ENCODE measurements at regions not wholly inside any gene's neighbourhood (a gene's known extent, or its start where the extent isn't known, plus 50 kb on each side); places are given as distances from the start of the nearest gene placed in this dataset.

- DNase-seq = no peak
Measured at GRCh38 chr6:18976091-18976490, 588.9 kb downstream of the RNF144B start.

- DNase-seq = peak in 1 of 2 experiments; percentile 19
Measured at GRCh38 chr6:18976966-18977365, 589.8 kb downstream of the RNF144B start.

DNA sequence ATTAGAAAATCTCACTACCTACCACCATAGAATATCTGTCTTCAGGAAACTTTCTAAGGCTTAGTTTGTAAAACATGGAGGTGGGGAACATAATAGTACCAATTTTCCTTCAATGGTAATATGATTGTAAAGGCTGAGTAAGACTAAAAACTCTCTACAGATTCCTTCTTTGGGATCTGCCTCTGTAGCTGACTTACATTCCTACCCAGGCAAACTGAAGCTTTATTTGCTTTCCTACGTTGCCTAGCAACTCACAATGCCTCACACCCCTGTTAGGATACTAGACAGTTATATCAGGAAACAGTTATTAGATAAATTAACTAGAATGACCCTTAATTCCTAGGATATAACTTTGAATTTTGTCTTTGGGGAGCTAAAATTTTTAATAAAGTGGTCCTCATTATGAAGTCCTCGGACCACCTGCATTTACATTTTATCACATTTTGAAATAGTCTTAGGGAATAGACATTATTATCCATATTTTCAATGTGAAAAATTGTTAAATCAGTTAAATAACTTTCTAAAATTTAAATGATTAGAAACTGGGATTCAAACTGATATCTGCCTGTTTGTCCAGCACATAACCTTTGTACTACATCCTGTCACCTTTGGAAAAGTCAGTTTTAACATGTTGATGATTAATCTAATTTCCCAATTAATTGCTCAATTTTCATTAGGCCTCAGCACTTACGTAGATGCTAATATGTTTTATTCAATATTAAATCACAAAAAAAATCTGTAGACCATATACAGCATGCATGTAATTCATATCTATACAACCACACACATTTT, 591.4 kb downstream of the RNF144B start:
- peak in 1 of 2 experiments; percentile 29 for DNase-seq

GRCh38 chr6:18985061-18985460, 597.9 kb downstream of the RNF144B start:
- no peak for DNase-seq

- no peak for DNase-seq
Measured at GRCh38 chr6:18985996-18986395, 598.8 kb downstream of the RNF144B start.

DNA sequence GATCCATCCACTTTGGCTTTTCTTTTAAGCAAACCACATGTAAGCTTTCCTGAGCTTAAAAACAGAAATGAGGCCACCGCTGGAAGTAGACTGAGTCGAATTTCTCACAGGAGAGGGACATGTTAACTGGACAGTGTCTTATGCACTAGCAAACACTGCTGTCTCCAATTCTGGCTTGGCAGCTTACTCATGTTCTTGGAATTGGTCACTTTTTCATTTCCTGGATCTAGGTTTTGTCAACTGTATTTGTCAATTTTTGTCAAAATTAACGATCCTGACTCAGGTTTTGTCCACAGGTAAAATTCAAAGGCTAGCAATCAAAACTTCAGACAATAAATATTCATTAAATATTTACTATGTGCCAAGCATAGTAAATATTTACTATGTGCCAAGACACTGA, 601.5 kb downstream of the RNF144B start:
- no peak for DNase-seq

GRCh38 chr6:18990059-18990978, 603.2 kb downstream of the RNF144B start:
- no peak for DNase-seq

GRCh38 chr6:18997375-18997826, 610.3 kb downstream of the RNF144B start:
- no peak for DNase-seq

GRCh38 chr6:19002976-19003560, 615.9 kb downstream of the RNF144B start:
- no peak for DNase-seq

- DNase-seq = no peak
Measured at GRCh38 chr6:19004176-19004575, 617.0 kb downstream of the RNF144B start.

DNA sequence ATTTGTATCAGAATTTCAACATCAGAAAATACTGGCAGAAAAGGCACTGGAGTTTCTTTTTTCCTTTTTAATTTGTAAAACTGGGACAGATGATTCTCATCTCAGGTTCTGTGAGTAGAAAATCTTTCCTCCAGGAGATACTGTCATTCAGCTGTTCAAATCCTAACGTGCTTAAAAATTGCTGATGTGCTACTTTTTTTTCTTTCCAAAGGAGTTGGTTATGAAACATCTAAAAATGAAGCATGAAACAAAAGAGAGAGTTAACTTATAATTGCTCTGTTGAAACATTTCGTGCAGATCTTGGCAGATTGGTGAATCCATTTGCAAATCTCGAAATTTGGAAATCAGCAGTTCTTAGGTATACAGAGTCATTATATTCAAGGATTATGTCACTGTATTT, 622.6 kb downstream of the RNF144B start:
- no peak for DNase-seq

DNA sequence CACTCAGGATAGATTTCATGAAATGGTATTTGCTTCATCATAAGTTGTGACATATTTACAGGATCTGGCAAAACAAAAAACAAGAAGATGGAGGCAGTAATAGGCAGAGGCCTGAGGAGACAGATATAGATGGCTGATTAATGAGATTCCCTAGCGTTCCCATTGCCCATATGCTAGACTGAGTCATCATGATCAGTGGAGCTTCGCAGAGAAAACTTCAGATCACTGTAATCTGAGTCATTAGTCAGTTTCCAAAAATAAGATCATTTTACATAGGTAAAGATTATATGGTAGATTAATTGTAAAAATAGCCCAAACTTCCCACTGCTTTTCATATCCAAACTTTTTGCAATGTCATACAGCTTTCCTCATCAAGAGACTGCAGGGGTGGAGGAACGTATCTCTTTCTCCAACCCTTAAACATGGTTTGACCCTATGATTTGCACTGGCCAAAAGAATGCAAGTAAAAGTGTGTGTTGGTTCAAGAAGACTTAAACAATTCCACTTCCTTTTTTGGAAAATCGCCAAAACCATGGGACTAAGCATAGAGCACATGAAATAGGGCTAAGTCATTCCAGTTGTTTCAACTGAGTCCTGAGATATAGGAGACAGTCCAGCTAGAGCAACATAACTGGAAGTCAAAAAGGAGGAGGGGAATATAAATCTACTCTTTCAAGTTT, 626.0 kb downstream of the RNF144B start:
- DNase-seq = no peak

DNA sequence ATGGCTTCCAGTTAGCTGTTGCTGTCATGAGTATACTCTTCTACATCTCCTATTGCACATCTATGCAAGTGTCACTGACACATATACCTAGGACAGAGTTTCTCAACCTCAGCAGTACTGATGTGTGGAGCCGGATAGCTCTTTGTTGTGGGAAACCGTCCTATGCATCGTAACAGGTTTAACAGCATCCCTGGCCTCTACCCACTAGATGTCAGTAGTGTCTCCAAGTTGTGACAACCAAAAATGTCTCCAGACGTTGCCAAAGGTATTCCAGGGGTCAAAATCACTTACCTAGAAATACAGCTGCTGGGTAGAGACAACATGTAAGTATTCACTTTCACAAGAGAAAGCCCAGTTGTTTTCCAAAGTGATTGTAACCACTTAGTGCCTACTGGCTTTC, 637.6 kb downstream of the RNF144B start:
- peak in 1 of 2 experiments; percentile 6 for DNase-seq

DNA sequence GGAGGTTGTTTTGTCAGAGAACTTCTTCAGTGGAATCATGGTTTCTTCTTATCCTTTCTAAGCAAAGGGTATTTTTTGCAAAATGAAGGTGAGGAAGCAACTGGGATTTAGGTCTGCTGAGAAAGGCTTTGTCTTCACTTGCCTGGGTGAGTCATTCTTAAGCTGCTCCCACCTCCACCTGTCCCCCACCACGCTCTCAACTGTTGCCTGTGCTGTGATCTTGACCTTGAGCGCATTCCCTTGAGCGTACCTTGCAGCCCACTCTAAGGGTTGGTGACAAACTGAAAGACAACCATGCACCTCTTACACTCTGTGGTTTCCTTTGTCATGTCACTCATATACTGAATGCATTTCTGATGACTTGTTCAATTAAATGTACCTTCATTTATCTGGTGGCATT, 641.1 kb downstream of the RNF144B start:
- no peak for DNase-seq

- DNase-seq = no peak
Measured at GRCh38 chr6:19032591-19033295, 645.6 kb downstream of the RNF144B start.

GRCh38 chr6:19033683-19034082, 646.5 kb downstream of the RNF144B start:
- no peak for DNase-seq

DNA sequence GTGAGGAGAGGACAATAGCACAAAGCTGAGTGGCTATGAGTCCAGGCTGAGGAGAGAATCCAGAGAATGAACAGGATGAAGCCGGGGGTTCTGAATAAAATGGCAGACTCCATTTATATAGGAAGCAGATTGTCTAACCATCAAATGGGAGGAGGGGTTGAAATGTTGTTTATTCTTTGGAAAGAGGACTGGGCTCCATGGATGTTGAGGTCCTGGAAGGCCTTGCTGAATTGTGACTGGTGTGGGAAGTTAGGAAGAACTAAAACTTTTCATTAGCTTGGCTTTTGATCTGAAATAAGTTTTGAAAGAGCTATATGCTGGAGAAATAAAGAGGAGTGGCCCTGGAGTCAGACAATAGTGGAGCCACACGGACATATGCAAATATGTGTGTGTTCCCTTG, 647.8 kb downstream of the RNF144B start:
- DNase-seq = no peak

- no peak for DNase-seq
Measured at GRCh38 chr6:19035461-19036195, 648.5 kb downstream of the RNF144B start.

GRCh38 chr6:19036196-19036555, 649.0 kb downstream of the RNF144B start:
- DNase-seq = no peak

- no peak for DNase-seq
Measured at GRCh38 chr6:19037607-19038006, 650.5 kb downstream of the RNF144B start.

DNA sequence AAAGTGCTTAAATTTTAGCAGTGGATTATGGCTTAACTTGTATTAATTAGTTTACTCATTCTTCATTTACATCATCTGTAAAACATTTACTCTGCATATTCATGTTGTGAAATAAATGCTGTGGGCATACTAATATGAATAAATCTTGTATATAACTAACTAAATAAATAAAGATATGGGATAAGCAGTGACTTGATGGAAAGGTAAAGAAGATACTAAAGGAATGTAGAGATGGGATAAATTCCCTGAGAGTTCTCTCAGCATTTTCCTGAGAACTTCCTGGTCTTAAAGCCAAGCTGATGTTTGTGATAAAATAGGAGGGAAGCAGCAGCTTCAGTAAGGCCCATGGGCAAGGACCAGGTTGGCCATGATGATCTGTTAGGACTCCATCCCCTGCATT, 652.1 kb downstream of the RNF144B start:
- no peak for DNase-seq

DNA sequence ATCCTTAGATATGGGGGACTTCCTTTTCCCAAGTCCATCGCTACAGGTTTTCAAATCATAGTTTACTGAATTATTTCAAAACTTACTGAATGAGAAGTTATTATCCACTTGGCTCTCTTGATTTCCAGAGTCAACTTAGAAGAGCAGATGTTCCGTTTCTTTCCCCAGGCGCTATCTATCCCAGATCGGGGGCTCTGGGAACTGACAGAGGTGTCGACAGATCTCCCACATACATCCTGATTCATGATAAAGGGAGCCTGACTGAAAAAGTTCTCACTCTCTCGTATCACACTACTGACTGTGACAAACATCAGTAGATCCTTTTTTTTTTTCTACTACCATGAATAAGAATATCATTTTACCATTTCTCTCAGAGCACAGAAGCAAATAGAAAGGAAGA, 654.8 kb downstream of the RNF144B start:
- DNase-seq = no peak
